HCT116 (cell line): ENCODE measurements at regions not wholly inside any gene's neighbourhood (a gene's known extent, or its start where the extent isn't known, plus 50 kb on each side); places are given as distances from the start of the nearest gene placed in this dataset.

Experiments used
- ATAC-seq: fragments of 200-7000 bp; cut with Tn5 transposase; 2 replicates; pipeline ENCODE4 v1.9.1; 2020; ENCODE audit warnings: mild to moderate bottlenecking, moderate library complexity
- BruUV-seq: library from RNA; stranded (reverse); fragments of 400-500 nt; replicated peaks from 2 replicates; lab custom pipeline; 2021; lab: Mats Ljungman, UMichigan
- CTCF ChIA-PET: fragments of 300-600 bp; sonication (Branson Sonifier 250); formaldehyde crosslinking; loops from one replicate; lab custom pipeline; 2021; ENCODE audit warnings: antibody characterized with exemption; lab: Charles Lee
- POLR2A ChIA-PET: fragments of 300-600, 350-600 bp; sonication (Branson Sonifier 250); formaldehyde crosslinking; loops from one replicate; lab custom pipeline; 2021; ENCODE audit warnings: antibody characterized with exemption; lab: Charles Lee
- RAD21 ChIA-PET, 2 experiments: fragments of 300-600 bp; sonication (Branson Sonifier 250); formaldehyde crosslinking; loops; one replicate each; lab custom pipeline; 2023; ENCODE audit warnings: low total read pairs in 2 of 2; ENCODE audit not compliant: uncharacterized antibody in 2 of 2, unreplicated experiment in 2 of 2, low non-redundant PET in 1 of 2; lab: Charles Lee
- DNase-seq: peaks from one replicate; pipeline ENCODE4 v3.0.0-alpha.2; 2010; ENCODE audit warnings: low read depth, low spot score
- H2AFZ ChIP-seq: fragments of 200-600 bp; shearing (Covaris generic), sonication (generic); 2 replicates; pipeline ENCODE4 v1.6.1; 2017; ENCODE audit warnings: low read depth, mixed run types, mixed read lengths, antibody characterized with exemption, low read length; ENCODE audit not compliant: poor library complexity, severe bottlenecking
- H3K27ac ChIP-seq: 2 replicates; pipeline ENCODE4 v1.5.1; 2012; ENCODE audit warnings: low read depth, low read length
- H3K27me3 ChIP-seq: fragments of 200-600 bp; sonication (generic); 2 replicates; pipeline ENCODE4 v1.6.1; 2016; ENCODE audit warnings: mixed run types, low read length, mixed read lengths; ENCODE audit not compliant: insufficient read depth
- H3K36me3 ChIP-seq, 2 experiments: fragments of 200-500 bp in 1 of 2; fragments of 200-600 bp in 1 of 2; sonication (Bioruptor generic) in 1 of 2; sonication (generic) in 1 of 2; 2 replicates each; pipeline versions ENCODE4 v1.5.1 to v1.6.1; 2014 to 2016; ENCODE audit warnings: low read length in 2 of 2, inconsistent platforms in 1 of 2, mixed read lengths in 1 of 2, mixed run types in 1 of 2; ENCODE audit not compliant: insufficient read depth in 2 of 2, control insufficient read depth in 1 of 2
- H3K4me1 ChIP-seq, 2 experiments: fragments of 200-600 bp in 1 of 2; sonication (generic) in 1 of 2; 2 replicates each; pipeline versions ENCODE4 v1.5.1 to v1.6.1; 2012 to 2017; ENCODE audit warnings: low read length in 2 of 2, inconsistent platforms in 1 of 2, mild to moderate bottlenecking in 1 of 2, mixed read lengths in 1 of 2, mixed run types in 1 of 2, moderate library complexity in 1 of 2; ENCODE audit not compliant: insufficient read depth in 2 of 2, control insufficient read depth in 1 of 2
- H3K4me2 ChIP-seq: fragments of 200-600 bp; sonication (generic); 2 replicates; pipeline ENCODE4 v1.6.1; 2017; ENCODE audit warnings: mixed run types, low read length, mixed read lengths
- H3K4me3 ChIP-seq, 2 experiments: fragments of 200-600 bp in 1 of 2; sonication (generic) in 1 of 2; replicated peaks in 1 of 2; 2 replicates each; pipeline ENCODE4 v1.5.1; 2011 to 2016; ENCODE audit warnings: low read length in 2 of 2, control low read depth in 1 of 2, low read depth in 1 of 2, mild to moderate bottlenecking in 1 of 2, mixed read lengths in 1 of 2, mixed run types in 1 of 2
- H3K79me2 ChIP-seq: fragments of 200-600 bp; sonication (generic); 2 replicates; pipeline ENCODE4 v1.6.1; 2017; ENCODE audit warnings: mild to moderate bottlenecking, mixed run types, low read length, moderate library complexity, mixed read lengths; ENCODE audit not compliant: insufficient read depth
- H3K9ac ChIP-seq: fragments of 200-600 bp; sonication (generic); 2 replicates; pipeline ENCODE4 v1.6.1; 2016; ENCODE audit warnings: low read length, mixed read lengths
- H3K9me2 ChIP-seq: fragments of 200-600 bp; sonication (generic), shearing (Covaris generic); 2 replicates; pipeline ENCODE4 v1.6.1; 2017; ENCODE audit warnings: mixed run types, mild to moderate bottlenecking, moderate library complexity; ENCODE audit not compliant: insufficient read depth
- H3K9me3 ChIP-seq, 2 experiments: fragments of 200-500 bp in 1 of 2; fragments of 200-600 bp in 1 of 2; sonication (Bioruptor generic) in 1 of 2; sonication (generic) in 1 of 2; 2 replicates each; pipeline ENCODE4 v1.6.1; 2014 to 2017; ENCODE audit warnings: low read length in 2 of 2, mixed read lengths in 2 of 2, inconsistent platforms in 1 of 2, low read depth in 1 of 2, mild to moderate bottlenecking in 1 of 2, mixed run types in 1 of 2, moderate library complexity in 1 of 2; ENCODE audit not compliant: control insufficient read depth in 1 of 2, insufficient read depth in 1 of 2
- H4K20me1 ChIP-seq: fragments of 200-600 bp; sonication (generic), shearing (Covaris generic); 2 replicates; pipeline ENCODE4 v1.6.1; 2017; ENCODE audit warnings: mixed run types, mild to moderate bottlenecking, moderate library complexity; ENCODE audit not compliant: insufficient read depth
- ATF3 ChIP-seq: IDR thresholded peaks from 2 replicates; pipeline ENCODE4 v1.6.1; 2012
- CEBPB ChIP-seq: IDR thresholded peaks from 2 replicates; pipeline ENCODE4 v1.6.1; 2012; ENCODE audit warnings: low read depth
- FOSL1 ChIP-seq: IDR thresholded peaks from 2 replicates; pipeline ENCODE4 v1.6.1; 2012; ENCODE audit warnings: low read depth
- MAX ChIP-seq: IDR thresholded peaks from 2 replicates; pipeline ENCODE4 v1.6.1; 2012
- POLR2A ChIP-seq: IDR thresholded peaks from 2 replicates; pipeline ENCODE4 v1.7.0; 2011; ENCODE audit warnings: borderline replicate concordance; ENCODE audit not compliant: insufficient read depth, insufficient read length; ENCODE audit errors: extremely low read depth
- RAD21 ChIP-seq: IDR thresholded peaks from 2 replicates; pipeline ENCODE4 v1.6.1; 2012; ENCODE audit warnings: low read depth, mild to moderate bottlenecking
- SP1 ChIP-seq: IDR thresholded peaks from 2 replicates; pipeline ENCODE4 v1.6.1; 2012; ENCODE audit warnings: low read depth
- TCF7L2 ChIP-seq: IDR thresholded peaks from 2 replicates; pipeline ENCODE4 v1.7.0; 2011; ENCODE audit warnings: borderline replicate concordance, inconsistent platforms; ENCODE audit not compliant: insufficient read depth, insufficient read length; ENCODE audit errors: extremely low read depth
- YY1 ChIP-seq: IDR thresholded peaks from 2 replicates; pipeline ENCODE4 v1.6.1; 2011; ENCODE audit warnings: low read length, low read depth, moderate library complexity, mild to moderate bottlenecking; ENCODE audit not compliant: insufficient replicate concordance; ENCODE audit errors: extremely low read depth
- ZBTB33 ChIP-seq: IDR thresholded peaks from 2 replicates; pipeline ENCODE4 v1.6.1; 2011; ENCODE audit warnings: mild to moderate bottlenecking, low read length, moderate library complexity; ENCODE audit not compliant: insufficient replicate concordance; ENCODE audit errors: extremely low read depth
- ZFX ChIP-seq: fragments of 450-650 bp; IDR thresholded peaks from 2 replicates; pipeline ENCODE4 v1.6.1; 2017
- ZNF274 ChIP-seq: fragments of 200-500 bp; sonication (Bioruptor generic); IDR thresholded peaks from 2 replicates; pipeline ENCODE4 v1.6.1; 2014; ENCODE audit warnings: mild to moderate bottlenecking, low read depth, low read length, inconsistent platforms
- intact Hi-C: fragments of 100-400 bp; cut with micrococcal nuclease; formaldehyde crosslinking; loops from 2 replicates; pipeline ENCODE4 v1.10.0; 2022

GRCh38 chr18:65568866-65569265, 181.9 kb upstream of the CDH7 start:
- Histone ChIP-seq H3K4me3 (no peak overlapping the region), H3K9ac (no peak overlapping the region), H3K27me3 (no peaks in the 10 kb centered on the region), H3K4me2 (no peak overlapping the region), H3K9me2 (no peaks in the 10 kb centered on the region), H3K4me1 (no peaks in the 10 kb centered on the region), H3K27ac (no peak overlapping the region), H3K79me2 (no peaks in the 10 kb centered on the region), H4K20me1 (no peaks in the 10 kb centered on the region), H3K36me3 (no peaks in the 10 kb centered on the region), H3K9me3 (peaks cover 0 to 23% of the 10 kb centered on the region in 2 experiments; a peak in 1 of 4 replicates), H2AFZ (no peak overlapping the region)
- TF ChIP-seq SP1: no peak
- no peak for TF ChIP-seq MAX
- TF ChIP-seq ZFX: no peak
- TF ChIP-seq CEBPB: no peak
- no peak for TF ChIP-seq YY1
- no peak for TF ChIP-seq FOSL1
- no peak for TF ChIP-seq POLR2A
- TF ChIP-seq TCF7L2: no peak
- no peak for TF ChIP-seq RAD21
- no peak for TF ChIP-seq ATF3
- BruUV-seq: no TSS peak
- ChIA-PET RAD21 (no interaction called here), CTCF (no interaction called here), POLR2A (no interaction called here)
- no peak for DNase-seq
- intact Hi-C loops: no loop called here
- ATAC-seq: no peak

- intact Hi-C loops: no loop called here
- ChIA-PET RAD21 (no interaction called here), CTCF (no interaction called here), POLR2A (no interaction called here)
- no peaks in the 10 kb centered on the region for H3K4me1 ChIP-seq
- no peak overlapping the region for H2AFZ ChIP-seq
- no TSS peak for BruUV-seq
- no peaks in the 10 kb centered on the region for H3K36me3 ChIP-seq
- H3K9me2 ChIP-seq: no peaks in the 10 kb centered on the region
- no peak for DNase-seq
- no peak overlapping the region for H3K9ac ChIP-seq
- ATAC-seq: no peak
- no peak overlapping the region for H3K4me3 ChIP-seq
- no peaks in the 10 kb centered on the region for H4K20me1 ChIP-seq
- TF ChIP-seq ZBTB33: no peak
- TF ChIP-seq RAD21: no peak
- no peak for TF ChIP-seq ZNF274
- no peak for TF ChIP-seq YY1
- H3K27me3 ChIP-seq: no peaks in the 10 kb centered on the region
- peaks cover 0 to 15% of the 10 kb centered on the region in 2 experiments; a peak in 1 of 4 replicates for H3K9me3 ChIP-seq
- H3K4me2 ChIP-seq: no peak overlapping the region
- no peaks in the 10 kb centered on the region for H3K79me2 ChIP-seq
- H3K27ac ChIP-seq: no peak overlapping the region
These were observed 183.4 kb upstream of the CDH7 start for GRCh38 chr18:65567372-65567771.
